ENCODE measurements at regions not wholly inside any gene's neighbourhood (a gene's known extent, or its start where the extent isn't known, plus 50 kb on each side); places are given as distances from the start of the nearest gene placed in this dataset.
"Not testable (repeated sequence)": the region's sequence is repeated elsewhere in the genome, so short reads cannot be mapped to it uniquely, and the experiment has no call there.

DNA sequence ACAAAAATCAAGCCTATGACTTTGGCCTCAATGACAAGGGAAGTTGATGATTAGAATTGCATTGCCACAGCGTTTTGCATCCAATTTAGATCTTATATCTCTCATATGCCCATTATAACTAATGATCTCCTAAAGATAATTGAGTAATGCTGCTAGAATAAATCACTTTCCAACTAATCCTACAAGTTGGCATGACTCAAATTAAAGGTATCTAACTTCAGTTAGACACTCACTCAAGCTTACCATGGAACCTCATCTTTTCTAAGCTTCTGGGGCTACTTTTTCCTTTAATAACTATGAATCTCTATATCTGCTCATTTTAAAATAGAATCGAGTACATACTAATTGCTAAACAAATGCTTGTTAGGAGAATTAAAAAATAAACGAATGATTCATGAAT lies 427.8 kb downstream of the BTG1 start:
- DNase-seq = no peak

DNA sequence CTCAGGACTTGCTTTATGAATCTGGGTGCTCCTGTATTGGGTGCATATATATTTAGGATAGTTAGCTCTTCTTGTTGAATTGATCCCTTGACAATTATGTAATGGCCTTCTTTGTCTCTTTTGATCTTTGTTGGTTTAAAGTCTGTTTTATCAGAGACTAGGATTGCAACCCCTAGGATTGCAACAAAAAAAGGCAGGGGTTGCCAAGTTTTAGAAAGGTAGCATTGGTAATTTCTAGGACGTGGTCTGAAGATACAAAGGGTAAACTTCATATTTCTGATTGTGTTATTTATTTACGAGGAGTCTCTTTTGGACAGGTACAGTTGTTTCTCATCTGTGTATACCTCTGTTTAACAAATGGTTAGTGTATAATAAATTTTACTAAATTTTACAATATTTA lies 433.7 kb downstream of the BTG1 start:
- not testable (repeated sequence) for DNase-seq

DNA sequence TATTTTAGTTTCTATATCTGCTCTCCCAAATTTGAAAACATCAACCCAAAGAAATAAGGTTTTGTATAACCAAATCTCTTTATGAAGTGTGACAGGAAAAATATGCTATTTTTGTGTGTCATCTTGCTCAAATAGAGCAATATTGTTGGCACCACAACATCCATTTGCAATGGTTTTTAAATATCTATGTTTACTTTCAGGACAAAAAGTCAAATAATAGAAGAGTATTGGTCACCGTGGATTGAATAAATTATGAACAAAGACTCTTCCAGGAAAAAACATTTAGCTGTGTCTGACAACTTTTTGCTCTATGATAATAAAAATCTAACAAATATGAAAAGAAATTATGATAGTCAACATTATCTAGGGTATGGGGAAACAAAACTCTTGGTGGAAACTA lies 439.2 kb downstream of the BTG1 start:
- DNase-seq = no peak

DNA sequence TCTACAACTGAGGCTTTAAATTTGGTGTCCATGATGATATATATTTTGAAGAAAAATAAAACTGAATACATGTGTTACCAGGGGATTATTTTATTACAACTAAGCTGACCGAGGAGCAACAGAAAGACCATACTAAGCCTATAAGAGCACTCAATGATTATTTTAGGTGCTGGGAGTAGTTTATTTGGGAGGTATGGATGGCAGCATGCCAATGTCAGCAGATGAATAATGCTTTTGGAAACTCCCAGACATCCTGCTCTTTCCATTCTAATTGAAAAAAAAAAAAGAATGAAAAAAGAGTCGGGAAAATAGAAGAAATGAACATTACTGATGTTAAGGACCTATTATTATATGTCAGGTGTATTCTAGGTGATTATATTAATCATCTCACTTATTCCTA lies 441.2 kb downstream of the BTG1 start:
- peak; percentile 11 to 64 for DNase-seq

DNA sequence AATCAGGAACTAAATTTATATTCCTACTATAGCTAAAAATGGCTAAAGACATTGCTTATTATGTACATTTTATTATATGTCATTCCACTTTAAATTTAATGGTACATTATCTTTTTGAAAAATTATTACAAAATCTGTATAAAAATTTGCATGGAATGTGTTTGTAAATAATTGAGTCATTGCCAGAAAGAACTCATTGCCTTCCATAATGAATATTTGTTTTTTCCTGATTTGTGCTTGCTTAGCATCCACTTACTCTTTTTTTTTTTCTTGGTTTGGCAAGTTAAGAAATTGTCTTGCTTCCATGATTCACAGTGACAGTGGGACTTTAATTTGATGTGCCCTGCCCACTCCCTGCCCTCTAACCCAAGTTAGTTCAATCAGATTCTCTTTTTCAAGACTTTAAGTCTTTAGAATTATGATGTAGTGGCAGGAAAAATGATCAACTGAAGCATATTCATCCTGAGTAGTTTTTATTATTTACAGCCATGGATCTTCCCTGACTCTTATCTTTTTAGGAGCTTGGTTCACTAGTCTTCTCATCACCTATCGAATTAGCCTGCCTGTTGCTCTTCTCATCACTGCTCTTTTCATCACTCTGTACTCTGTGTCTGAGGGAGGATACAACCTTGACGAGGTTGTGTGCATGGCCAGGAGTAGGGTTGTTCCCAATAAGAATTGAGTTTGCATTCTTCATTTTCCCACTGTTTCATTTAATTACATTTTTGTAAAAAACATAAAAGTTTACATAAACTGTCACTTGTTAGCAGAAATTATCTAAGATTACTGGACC lies 442.0 kb downstream of the BTG1 start:
- no peak for DNase-seq

DNA sequence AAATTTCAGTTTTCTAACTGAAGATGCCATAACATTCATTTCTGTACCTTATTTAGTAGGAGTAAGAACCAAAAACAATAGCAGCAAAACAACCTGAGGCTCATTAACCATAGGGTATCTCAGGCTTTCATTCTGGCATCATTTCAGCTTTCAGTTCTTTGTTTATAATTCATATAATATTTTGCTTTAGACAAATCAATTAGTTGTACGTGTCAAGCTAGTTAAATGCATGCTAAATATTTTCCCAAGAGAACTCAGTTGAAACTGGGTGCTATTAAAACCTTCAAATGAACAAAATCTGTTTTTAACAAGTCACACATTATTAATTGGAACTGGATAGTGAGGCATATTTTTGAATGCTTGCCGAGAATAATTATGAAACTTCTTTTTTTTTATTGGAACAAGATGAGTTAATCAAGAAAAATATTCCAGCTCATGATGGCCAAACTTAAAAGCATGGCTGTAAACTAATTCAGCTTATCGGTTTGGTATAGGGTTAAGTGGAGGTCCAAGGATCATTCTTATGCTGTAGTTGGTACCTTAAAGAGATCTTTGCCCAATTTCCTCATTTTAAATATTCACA lies 442.7 kb downstream of the BTG1 start:
- no peak for DNase-seq

DNA sequence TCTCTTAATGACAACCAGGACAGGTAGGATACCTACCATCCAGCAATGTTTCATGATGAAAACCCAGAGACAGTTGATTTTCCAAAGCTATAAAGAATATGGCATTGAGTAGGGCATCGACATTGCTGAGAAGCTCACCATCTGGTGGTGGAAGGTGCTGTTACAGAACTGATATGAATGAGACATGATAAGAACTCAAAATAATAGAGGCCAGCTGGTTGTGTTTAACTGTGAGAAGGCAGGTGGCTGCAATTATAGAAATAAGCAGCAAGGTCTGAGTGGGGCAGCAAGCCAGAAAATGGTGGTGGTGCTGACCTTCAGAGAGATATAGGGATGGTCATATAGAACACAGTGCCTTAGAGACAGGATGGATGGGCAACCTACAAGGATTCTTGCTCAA lies 449.7 kb downstream of the BTG1 start:
- peak; percentile 16 to 58 for DNase-seq

DNA sequence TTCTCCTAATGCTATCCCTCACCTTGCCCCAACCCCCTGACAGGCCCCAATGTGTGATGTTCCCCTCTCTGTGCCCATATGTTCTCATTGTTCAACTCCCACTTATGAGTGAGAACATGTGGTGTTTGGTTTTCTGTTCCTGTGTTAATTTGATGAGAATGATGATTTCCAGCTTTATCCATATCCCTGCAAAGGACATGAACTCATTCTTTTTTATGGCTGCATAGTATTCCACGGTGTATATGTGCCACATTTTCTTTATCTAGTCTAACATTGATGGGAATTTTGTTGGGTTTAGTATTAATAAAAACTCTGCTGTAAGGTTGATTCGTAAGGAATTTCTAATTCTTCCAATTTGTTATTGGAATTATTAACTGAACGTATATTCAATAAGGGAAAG lies 450.2 kb downstream of the BTG1 start:
- DNase-seq = not testable (repeated sequence)

DNA sequence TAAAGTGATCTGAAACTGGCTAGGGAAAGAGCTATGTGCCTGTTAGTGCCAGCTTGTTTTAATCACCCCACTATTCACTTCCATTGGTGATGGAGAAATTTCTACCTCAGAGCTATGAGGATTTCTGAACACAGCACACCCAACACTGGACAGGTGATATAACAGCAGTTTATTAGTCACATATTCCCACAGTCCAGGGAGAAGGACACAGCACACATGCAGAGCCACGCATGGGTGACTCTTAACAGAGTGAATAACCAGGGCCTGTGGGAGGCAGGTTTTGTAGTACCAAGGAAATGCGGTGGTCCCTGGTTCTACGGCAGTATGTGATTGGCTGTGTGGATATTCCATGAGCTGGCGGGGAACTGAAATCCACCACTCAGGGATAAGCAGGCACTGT lies 455.1 kb downstream of the BTG1 start:
- no peak for DNase-seq

DNA sequence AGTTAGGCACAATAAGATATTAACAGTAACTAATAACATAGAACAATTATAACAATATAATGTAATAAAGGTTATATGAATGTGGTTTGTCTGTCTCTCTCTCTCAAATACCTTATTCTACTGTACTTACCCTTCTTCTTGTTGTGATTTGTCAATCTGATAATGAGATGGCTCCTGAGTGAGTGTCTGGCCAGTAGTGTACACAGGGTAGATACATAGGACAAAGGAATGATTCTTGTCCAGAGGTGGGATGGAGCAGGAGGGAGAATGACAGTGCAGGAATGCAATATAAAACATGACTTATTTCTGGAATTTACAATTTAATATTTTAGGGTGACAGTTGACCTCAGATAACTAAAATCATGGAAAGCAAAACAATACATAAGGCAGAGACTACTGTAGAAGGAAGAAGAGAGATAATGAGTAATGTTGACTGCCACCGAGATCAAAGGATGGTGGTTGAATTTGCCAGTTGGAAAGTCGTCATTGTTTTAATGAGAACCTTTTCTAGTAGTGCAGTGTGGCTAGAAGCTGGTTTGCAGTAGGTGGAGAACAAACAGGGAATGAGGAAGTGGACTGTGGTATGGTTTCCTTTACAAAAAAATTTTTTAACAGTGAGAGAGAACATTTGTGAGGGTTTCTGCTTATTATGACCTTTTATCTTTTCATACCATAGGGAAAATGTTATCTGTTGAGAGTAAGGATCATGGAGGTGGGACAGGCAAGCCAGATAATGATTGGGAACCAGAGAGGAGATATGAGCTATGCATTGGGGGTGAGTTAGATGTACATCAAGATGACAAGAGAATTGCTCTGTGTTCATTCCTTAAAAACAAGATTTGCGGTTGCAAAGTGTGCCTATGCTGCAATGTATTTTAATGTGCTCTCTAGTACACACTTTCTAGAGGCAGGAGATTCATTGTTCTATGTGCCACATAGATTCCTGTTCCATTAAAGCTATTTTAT lies 458.3 kb downstream of the BTG1 start:
- DNase-seq = no peak

DNA sequence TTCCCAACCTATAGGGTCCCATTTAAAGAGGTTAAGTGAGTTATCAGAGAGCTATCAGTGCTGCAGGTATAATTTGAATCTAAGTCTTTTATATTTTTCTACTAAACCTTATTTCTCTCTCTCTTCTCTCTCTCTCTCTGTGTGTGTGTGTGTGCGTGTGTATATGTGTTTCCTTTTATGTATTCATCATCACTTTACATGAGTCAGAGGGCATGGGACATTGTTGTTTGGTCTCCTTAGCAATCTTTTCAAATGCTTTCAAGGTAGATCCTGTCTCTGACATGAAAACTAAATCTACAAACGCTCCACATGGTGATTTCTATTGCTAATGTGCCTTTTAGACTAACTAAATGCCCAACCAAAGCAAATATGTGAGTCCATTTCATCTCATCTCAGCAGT lies 459.7 kb downstream of the BTG1 start:
- no peak for DNase-seq

DNA sequence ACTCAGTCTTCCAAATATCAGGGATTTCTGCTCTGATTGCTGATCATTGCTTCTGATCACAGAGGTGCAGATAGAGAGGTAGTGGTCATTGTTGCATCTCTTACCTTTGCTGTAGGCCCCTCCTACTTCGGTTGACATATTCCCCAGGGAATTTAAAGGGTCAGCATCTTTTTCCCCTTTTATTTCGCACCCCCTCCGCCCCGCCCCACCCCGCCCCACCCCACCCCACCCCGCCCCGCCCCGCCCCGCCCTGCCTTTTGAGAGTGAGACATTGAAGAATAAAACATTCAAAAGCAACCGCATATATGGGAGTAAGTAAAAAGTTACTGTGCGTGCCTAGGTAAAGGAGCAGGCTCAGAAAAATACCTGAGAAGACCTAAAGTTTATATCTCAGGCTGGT lies 463.9 kb downstream of the BTG1 start:
- DNase-seq = no peak

DNA sequence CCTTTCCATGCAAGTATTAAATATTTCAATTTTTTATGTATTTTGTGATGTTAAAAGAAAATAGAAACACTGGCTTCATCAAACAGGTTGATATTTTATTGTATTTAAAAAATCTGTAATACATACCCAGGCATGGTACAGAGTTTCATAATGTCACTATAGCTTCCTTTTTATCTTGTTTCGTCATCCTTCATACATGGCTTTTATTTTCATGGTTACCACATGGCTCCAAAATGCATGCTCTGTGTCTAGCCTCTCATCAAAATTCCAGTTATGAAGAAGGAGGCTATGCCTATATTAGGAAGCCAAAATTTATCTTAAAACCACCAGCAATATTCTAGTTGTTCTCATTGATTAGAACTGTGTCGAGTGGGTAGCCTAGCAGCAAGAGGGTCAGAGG lies 464.8 kb downstream of the BTG1 start:
- no peak for DNase-seq

DNA sequence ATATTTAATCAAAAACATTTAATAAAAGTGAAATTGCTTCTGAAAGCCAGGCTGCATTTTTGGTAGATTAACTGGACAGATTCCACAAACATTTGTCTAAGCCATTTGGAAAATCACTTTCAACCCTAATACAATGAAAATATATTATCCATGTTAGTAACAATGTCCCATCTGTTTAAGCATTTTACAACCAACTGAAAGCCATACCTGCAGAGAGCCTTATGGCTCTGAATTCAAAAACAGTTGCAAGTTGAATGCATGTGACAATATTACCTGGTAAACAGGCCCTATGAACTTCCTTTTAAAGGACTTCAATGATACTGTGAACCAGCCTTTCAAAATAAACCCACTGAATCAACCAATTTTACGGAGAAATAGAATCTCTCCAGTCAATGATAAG lies 468.1 kb downstream of the BTG1 start:
- no peak for DNase-seq

DNA sequence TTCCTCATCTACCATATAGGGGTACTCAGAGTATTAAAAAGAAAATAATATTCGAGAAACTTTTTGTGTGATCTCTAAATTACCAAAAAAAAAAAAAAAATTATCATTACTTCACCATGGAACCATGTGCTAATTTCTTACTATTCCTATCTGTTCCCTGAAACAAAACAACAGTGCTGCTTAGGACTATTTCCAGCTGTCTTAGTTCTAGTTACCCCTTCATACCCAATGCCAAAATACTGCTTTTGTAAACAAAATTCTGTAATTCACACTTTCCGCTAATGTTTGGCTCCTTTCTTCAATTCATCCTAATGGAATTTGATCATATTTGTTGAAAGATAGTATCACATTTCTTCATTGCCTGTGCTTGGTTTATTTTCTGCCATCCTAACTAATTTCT lies 470.2 kb downstream of the BTG1 start:
- DNase-seq = no peak

DNA sequence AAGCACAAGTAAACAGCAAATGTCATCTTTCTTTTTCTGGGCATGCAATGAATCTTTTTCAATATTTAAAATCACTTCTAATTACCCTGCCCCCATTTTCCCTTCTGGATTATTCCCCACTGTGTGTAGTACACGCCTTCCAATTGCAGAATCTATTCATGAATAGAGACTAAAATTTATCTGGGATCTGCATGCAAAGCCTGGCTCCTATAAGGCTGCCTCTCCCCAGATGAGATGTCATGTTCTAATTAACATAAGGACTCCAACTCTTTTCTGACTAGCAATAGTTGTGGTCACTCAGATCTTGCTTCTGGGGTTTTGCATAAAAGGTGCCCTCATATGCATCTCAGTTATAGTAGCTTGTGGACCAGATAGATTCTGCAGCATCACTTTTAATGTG lies 473.5 kb downstream of the BTG1 start:
- no peak for DNase-seq

DNA sequence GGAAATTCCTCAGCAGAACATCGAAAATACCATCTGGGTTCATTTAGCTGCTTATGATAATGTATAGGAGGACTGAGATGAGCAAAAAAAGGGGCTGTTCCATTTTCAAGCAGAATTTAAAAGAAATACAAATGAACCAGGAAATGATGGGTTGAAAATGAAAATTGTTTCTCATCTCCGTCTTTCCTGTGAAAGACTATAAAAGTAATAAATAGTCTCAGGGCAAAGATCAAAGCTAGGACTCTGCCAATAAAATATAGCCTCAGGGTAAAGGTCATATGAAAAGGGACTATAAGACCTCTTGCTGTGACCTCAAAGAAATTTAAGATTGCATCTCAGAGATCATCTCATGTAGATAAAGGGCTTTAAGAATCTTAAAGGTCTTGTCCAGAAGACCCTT lies 478.0 kb downstream of the BTG1 start:
- DNase-seq = no peak

DNA sequence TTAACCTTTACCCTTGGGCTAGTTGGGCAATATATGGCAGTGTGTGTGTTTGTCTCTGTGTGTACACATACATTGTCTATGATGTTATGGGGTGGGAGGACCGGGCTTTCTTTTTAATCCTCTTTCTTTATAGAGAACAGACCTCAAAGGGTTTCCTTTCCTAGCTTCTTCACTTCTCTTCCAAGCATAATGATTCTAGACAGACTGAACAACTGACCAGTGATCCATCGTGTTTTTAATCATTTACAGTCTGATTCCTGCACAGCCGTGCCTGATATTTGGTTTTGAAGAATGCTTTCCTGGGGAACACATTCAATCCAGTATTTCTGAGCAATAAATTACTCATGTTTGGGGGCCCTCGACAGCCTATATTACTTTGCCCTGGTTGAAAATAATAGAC lies 481.1 kb upstream of the DCN start:
- peak in 1 of 2 experiments; percentile 77 for DNase-seq

DNA sequence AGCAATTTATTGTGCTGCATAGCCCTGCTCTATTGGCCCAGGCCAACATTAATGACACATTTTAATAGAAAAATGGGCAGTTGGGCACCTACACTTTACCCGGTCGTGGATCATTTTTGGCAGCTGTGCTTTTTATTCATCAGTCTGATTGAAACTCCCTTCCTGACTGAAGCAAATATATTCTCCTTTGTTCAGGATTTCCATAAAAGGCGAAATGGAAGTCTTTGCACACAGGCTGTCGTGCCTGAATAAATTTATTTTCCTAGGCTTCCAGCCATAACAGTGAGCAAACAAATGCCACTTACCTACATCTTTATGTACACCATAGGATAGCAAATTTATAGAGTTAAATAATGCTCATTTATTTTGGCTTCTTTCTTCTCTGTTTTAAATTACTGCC lies 480.7 kb upstream of the DCN start:
- DNase-seq = peak; percentile 77 to 96

DNA sequence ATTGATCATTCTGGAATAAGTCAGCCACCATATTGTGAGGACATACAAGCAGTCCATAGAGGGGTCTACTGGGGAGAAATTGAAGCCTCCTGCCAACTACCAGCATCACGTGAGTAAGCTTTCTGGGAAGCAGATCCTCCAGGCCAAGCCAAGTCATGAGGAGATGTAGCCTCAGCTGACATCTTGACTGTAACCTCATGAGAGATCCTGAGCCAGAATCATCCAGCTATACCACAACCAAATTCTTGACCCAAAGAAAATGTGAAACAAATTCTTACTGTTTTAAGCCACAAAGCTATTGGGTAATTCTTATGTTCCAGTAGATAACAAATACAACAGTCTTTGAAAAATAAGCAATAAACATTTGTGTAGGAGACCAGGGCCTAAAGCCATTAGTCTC lies 479.4 kb upstream of the DCN start:
- no peak for DNase-seq

DNA sequence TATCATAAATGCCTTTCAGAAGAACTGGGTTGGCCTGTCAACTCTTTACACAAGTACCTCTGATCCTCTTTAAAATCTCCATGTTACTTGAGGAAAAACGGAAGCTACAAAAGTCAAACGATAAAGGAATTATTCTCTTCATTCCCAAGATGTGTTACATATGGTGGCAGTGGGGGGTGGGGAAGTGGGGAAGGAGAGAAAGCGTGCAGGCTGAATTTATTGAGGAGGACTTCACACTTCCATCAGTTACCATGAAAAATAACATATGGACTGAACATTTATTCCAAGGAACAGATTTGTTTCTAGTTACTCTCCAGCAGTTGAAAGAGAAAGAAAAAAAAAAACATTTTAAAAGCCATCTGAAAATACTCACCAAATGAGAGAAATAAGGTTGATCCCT lies 474.4 kb upstream of the DCN start:
- no peak for DNase-seq

DNA sequence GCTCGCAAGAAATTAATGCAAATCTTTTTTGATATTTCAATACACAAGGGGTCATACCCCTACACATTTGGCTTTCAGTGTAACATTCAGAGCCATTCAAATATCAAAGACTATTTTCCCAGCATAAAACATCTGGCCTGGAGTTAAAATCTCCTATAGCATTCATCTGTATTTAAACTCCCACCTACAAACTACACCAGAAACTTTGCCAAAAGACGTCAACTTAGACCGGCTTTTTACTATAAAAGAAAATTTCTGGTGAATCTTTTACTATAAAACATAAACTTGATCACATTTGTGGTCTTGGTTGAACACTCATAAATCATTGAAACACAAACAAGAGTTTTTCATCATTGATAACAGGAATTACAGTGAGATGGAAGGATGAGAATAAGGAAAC lies 473.3 kb upstream of the DCN start:
- no peak for DNase-seq

DNA sequence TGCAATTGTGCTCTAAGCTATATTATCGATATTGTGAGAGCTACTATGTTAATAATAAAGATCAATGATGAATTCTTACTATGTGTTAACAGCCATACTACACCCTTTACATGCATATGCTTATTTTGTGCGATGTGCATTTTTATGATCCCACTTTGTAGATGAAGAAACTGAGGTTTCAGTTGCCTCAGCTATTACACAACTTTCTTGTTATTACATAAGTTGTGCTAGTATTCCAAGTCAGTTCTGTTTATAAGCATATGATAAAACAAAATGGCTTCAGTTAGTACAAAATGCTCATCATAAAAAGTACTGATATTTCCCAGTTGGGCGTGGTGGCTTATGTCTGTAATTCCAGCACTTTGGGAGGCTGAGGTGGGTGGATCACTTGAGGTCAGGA lies 471.5 kb upstream of the DCN start:
- DNase-seq = no peak

DNA sequence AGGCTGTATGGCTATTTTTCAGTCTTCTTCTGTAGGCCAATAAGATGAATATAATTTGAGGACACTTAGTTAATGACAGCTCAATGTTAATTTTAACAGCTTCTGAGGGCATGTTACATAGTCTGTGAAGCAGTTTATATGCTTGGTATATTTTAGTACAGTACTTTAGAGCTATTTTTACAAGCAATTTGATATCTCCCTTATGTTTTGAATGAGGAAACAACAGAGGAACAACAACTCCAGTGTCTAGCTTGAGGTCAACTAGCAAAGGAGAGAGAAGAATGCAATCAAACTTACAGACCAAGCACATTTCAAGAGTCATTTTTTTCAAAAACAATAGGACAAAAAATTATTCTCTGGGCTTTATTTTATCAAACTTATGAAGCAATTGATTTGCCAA lies 469.1 kb upstream of the DCN start:
- DNase-seq = no peak
